ENCODE measurements at regions not wholly inside any gene's neighbourhood (a gene's known extent, or its start where the extent isn't known, plus 50 kb on each side); places are given as distances from the start of the nearest gene placed in this dataset.
"Not testable (repeated sequence)": the region's sequence is repeated elsewhere in the genome, so short reads cannot be mapped to it uniquely, and the experiment has no call there.

DNA sequence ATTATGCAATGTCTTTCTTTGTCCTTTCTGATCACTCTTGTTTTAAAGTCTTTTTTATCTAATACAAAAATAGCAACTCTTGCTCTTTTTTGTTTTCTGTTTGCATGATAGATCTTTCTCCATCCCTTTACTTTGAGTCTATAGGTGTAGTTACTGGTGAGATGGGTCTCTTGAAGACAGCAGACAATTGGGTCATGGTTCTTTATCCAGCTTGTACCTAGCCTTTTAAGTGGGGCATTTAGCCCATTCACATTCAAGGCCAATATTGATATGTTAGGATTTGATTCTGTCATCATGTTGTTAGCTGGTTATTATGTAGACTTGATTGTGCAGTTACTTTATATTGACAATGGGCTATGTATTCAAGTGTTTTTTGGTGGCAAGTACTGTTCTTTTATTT lies 245.9 kb upstream of the TARS1 start:
- ATAC-seq (no peak), DNase-seq (no peak)
- H3K9me3 Mint-ChIP-seq, result peaks cover 12% of the 10 kb centered on the region

DNA sequence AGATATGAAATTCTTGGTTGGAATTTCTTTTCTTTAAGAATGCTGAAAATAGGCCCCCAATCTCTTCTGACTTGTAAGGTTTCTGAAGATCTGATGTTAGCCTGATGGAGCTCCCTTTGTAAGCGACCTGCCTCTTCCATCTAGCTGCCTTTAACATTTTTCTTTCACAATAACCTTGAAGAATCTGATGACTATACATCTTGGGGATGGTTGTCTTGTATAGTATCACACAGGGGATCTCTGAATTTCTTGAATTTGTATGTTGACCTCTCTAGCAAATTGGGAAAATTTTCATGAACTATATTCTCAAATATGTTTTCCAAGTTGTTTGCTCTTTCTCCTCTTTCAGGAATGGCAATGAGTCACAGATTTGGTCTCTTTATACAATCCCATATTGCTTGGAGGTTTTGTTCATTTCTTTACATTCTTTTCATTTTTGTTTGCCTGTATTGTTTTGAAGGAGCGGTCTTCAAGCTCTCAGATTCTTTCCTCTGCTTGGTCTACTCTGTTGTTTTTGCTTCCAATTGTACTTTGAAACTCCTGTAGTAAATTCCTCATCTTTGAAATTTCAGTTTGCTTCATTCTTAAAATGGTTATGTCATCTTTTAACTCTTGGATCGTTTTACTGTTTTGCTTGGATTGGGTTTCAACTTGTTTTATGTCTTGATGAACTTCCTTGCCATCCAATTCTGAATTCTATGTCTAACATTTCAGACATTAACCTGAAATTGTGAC lies 245.2 kb upstream of the TARS1 start:
- no peaks in the 10 kb centered on the region for H3K27me3 Mint-ChIP-seq (ENCODE audit: low read depth)
- ATAC-seq (no peak), DNase-seq (no peak)
- no peaks in the 10 kb centered on the region for H3K4me1 Mint-ChIP-seq (ENCODE audit: low read depth)
- no peaks in the 10 kb centered on the region for H3K36me3 Mint-ChIP-seq (ENCODE audit: insufficient read depth)
- H3K9me3 Mint-ChIP-seq, result peaks cover 12% of the 10 kb centered on the region
- H3K4me3 Mint-ChIP-seq, result no peak overlapping the region

More for the DNA sequence above, 245.9 kb upstream of the TARS1 start:
- Mint-ChIP-seq H3K36me3 (ENCODE audit: insufficient read depth) (no peaks in the 10 kb centered on the region), H3K4me1 (ENCODE audit: low read depth) (no peaks in the 10 kb centered on the region), H3K4me3 (no peak overlapping the region), H3K27me3 (ENCODE audit: low read depth) (no peaks in the 10 kb centered on the region)

DNA sequence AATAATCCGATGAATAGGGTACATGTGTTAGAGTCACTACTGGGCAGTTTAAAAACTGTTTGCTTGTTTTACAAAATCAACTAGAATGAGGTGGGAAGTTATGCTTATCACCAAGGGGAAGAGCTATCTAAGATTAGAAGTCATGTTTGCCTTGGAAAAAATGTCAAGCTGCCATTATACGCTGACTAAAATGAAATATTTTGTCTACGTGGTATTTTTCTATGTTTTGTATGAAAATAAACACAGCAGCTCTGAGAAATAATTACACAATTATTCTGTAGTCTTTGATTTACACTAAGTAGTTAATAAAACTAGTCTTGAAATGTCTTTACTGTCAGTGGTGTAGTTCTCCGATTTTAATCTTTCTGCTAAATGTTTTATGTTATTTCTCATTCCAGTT lies 241.9 kb upstream of the TARS1 start:
- H3K36me3 Mint-ChIP-seq (ENCODE audit: insufficient read depth), result no peaks in the 10 kb centered on the region
- no peak for DNase-seq
- no peak for ATAC-seq
- no peaks in the 10 kb centered on the region for H3K27me3 Mint-ChIP-seq (ENCODE audit: low read depth)
- no peak overlapping the region for H3K4me3 Mint-ChIP-seq
- no peaks in the 10 kb centered on the region for H3K4me1 Mint-ChIP-seq (ENCODE audit: low read depth)
- peaks cover 4% of the 10 kb centered on the region for H3K9me3 Mint-ChIP-seq

DNA sequence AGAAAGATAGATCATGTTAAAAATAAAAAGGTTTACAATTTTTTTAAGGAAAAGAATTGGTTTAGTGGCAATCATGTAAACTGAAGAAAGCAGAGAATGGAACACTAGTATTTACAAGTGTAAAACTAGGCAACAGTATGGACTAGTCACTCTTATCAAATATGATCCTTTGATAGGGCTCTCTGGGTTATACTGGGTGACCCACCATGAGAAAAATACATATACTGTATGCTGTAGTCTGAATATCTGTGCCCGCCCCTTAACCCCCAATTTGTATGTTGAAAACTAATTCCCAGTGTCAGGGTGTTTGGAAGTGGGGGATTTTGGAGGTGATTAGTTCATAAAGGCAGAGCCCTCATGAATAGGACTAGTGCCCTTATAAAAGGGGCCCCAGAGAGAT lies 236.8 kb upstream of the TARS1 start:
- DNase-seq (no peak), ATAC-seq (no peak)
- Mint-ChIP-seq H3K27me3 (ENCODE audit: low read depth) (no peaks in the 10 kb centered on the region), H3K36me3 (ENCODE audit: insufficient read depth) (no peaks in the 10 kb centered on the region), H3K4me3 (no peak overlapping the region), H3K4me1 (ENCODE audit: low read depth) (no peaks in the 10 kb centered on the region), H3K9me3 (peaks cover 4% of the 10 kb centered on the region)

DNA sequence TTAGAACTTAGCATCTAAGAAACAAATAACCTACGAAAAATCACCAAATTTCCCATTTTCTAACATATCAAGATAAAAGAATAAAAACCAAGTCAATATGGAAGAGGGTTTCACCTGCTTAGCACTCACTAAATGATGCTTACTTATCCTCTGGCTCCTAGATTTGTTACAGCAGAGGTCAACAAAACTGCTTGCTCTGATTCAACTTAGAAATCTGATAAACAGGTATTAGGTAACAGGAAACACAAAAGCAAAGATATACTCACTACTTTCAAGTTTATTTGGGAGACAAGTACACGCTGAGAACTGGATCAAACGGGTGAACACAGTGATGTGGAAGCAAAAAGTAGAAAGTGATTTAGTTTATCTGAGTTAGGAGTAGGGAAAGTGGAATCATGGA lies 235.7 kb upstream of the TARS1 start:
- ATAC-seq, result no peak
- H3K4me3 Mint-ChIP-seq, result no peak overlapping the region

DNA sequence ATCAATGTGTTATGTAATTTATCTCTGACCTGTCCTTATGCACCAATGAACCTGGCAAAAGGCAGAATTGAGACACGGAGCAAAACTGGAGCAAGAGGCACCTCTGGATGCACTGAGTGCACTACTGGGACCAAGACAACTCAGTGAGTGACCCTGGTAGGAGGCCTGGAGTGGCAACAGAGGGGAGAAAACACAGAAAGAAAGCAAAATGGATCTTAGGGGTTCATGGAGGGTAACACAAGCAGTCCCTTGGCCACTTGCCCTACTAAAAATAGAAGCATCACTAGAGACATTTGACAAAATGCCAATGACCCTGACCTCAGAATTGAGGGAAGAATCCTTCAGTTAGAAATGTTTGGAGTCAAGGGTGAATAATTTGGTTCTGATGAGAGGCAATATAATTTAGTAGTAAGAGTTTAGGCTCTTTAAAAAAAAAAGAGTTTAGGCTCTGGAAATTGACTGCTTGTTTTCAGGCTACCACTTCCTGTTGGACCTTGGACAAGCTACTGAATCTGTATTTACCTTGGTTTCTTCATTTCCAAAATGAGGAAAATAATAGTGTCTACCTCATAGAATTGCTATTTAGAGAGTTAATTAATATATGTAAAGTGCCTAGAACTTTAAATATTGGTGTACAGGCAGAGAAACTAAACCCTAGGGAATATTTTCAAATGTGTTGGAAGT lies 234.9 kb upstream of the TARS1 start:
- no peak for ATAC-seq
- no peak overlapping the region for H3K4me3 Mint-ChIP-seq
- no peaks in the 10 kb centered on the region for H3K36me3 Mint-ChIP-seq (ENCODE audit: insufficient read depth)
- H3K9me3 Mint-ChIP-seq, result peaks cover 4% of the 10 kb centered on the region
- H3K27me3 Mint-ChIP-seq (ENCODE audit: low read depth), result no peaks in the 10 kb centered on the region
- H3K4me1 Mint-ChIP-seq (ENCODE audit: low read depth), result no peaks in the 10 kb centered on the region
- no peak for DNase-seq

More for the DNA sequence above, 235.7 kb upstream of the TARS1 start:
- H3K36me3 Mint-ChIP-seq (ENCODE audit: insufficient read depth), result no peaks in the 10 kb centered on the region
- no peaks in the 10 kb centered on the region for H3K4me1 Mint-ChIP-seq (ENCODE audit: low read depth)
- H3K27me3 Mint-ChIP-seq (ENCODE audit: low read depth), result no peaks in the 10 kb centered on the region
- no peak for DNase-seq
- H3K9me3 Mint-ChIP-seq, result peaks cover 4% of the 10 kb centered on the region

DNA sequence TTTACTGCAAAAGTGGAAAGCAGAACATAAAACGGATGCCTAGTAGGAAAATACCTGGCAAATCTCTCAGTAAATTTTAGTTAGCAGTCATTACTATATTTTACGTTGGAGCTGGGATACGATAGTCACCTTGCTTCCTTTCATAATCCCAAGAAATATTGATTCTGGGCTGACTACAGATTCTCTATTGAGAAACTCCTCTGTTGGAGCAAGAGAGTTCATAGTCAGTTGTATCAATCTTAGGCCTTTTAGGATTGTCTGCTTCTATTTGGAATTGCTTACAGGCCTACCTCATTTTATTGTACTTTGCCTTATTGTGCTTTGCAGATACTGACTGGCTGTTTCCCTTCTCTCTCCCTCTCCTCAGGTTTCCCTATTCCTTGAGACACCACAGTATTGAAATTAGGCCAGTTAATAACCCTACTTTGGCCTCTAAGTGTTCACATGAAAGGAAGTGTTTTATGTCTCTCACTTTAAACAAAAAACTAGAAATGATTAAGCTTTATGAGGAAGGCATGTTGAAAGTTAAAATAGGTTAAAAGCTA lies 233.7 kb upstream of the TARS1 start:
- no peak for ATAC-seq
- no peak for DNase-seq

DNA sequence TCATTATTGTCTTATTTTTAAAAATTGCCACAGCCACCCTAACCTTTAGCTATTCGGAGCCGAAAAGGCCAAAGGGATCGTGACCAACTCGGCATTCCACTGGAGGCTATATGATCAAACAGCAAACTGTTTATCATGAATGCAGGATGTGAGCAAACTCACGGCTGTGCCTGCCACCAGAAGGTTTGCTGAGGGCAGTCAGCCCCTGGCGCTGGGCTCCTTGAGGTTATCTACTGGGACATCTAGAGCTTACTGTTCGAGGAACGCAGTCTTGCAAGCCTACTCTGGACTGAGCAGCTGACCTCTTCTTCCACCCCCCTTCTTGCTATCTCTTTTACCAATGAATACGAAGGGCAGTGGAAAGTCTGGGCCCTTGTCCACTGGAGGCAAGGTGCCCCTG lies 231.5 kb upstream of the TARS1 start:
- peaks cover 8% of the 10 kb centered on the region for H3K9me3 Mint-ChIP-seq
- H3K4me3 Mint-ChIP-seq, result no peak overlapping the region
- no peaks in the 10 kb centered on the region for H3K36me3 Mint-ChIP-seq (ENCODE audit: insufficient read depth)
- H3K27me3 Mint-ChIP-seq (ENCODE audit: low read depth), result no peaks in the 10 kb centered on the region
- H3K4me1 Mint-ChIP-seq (ENCODE audit: low read depth), result no peaks in the 10 kb centered on the region
- no peak for ATAC-seq
- no peak for DNase-seq

More for the DNA sequence above, 233.7 kb upstream of the TARS1 start:
- no peaks in the 10 kb centered on the region for H3K4me1 Mint-ChIP-seq (ENCODE audit: low read depth)
- peaks cover 4% of the 10 kb centered on the region for H3K9me3 Mint-ChIP-seq
- H3K4me3 Mint-ChIP-seq, result no peak overlapping the region
- no peaks in the 10 kb centered on the region for H3K27me3 Mint-ChIP-seq (ENCODE audit: low read depth)
- no peaks in the 10 kb centered on the region for H3K36me3 Mint-ChIP-seq (ENCODE audit: insufficient read depth)

DNA sequence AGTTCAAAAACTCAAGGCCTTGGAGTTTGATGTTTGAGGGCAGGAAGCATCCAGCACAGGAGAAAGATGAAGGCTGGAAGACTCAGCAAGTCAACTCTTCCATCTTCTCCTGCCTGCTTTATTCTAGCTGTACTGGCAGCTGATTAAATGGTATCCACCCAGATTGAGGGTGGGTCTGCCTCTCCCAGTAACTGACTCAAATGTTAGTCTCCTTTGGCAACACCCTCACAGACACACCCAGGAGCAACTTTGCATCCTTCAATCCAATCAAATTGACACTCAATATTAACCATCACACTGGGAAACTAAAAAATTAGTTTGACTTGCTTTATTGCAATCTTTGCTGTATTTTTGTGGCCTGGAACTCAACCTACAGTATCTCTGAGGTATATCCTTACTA lies 230.5 kb upstream of the TARS1 start:
- not testable (repeated sequence) for H3K9me3 Mint-ChIP-seq; DNase-seq; H3K4me3 Mint-ChIP-seq; H3K36me3 Mint-ChIP-seq (ENCODE audit: insufficient read depth); H3K27me3 Mint-ChIP-seq (ENCODE audit: low read depth); ATAC-seq; H3K4me1 Mint-ChIP-seq (ENCODE audit: low read depth)

DNA sequence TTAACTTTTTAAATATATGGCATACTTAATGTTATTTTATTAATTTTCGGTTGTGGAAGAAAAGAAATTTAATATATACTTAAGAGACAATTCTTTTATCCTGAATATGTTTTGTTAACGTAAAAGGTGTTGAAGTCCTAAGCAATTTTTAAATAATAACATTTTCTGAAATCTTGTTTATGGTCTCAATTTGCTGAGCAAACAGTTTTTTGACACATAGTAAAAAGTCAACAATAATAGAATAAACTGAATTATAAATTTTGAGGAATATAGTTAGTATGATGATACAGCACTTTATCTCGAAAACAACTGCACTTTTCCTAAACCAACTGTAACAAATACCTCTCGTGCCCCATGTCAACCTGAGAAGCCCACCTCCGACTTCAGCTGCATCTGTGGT lies 229.8 kb upstream of the TARS1 start:
- H3K36me3 Mint-ChIP-seq (ENCODE audit: insufficient read depth), result no peaks in the 10 kb centered on the region
- no peaks in the 10 kb centered on the region for H3K4me1 Mint-ChIP-seq (ENCODE audit: low read depth)
- ATAC-seq (no peak), DNase-seq (no peak)
- no peak overlapping the region for H3K4me3 Mint-ChIP-seq
- no peaks in the 10 kb centered on the region for H3K27me3 Mint-ChIP-seq (ENCODE audit: low read depth)
- H3K9me3 Mint-ChIP-seq, result peaks cover 8% of the 10 kb centered on the region

DNA sequence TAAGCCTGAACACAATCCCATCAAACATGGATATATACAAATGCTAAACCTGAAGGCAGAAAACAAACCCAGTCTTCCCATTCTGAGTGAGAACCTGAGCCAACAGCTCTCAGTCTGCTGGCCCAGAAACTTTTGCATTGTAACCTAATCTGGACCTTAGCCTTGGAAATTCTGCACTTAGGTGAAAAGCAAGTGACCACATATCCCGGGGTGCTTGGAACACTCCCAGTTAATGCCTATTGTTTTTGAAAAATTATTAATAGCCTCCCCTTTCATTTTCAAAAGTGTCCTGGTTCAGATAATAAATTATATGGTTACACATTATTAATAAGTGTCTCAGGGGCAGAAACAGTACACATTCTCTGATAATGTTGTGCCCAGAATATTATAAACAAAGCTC lies 228.3 kb upstream of the TARS1 start:
- Mint-ChIP-seq H3K27me3 (ENCODE audit: low read depth) (no peaks in the 10 kb centered on the region), H3K9me3 (peaks cover 8% of the 10 kb centered on the region), H3K4me3 (no peak overlapping the region), H3K36me3 (ENCODE audit: insufficient read depth) (no peaks in the 10 kb centered on the region), H3K4me1 (ENCODE audit: low read depth) (no peaks in the 10 kb centered on the region)
- no peak for ATAC-seq
- no peak for DNase-seq

DNA sequence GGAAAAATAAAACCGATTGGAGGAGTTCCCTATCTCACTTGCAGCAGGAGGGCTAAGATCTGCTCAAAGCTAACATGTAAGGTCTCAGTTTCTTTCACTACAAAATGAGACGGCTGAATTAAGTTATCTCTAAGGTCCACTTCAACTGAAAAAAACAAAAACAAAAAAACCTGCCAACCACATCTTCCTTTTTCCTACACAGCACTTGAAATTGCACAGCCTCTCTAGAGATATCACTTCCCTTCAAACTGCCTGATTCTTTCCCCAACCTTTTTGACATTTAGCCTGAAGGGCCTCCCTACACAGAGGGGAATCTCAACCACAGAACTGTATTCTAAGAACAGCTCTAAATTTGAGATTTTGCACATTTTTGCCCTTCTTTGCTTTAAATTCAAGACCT lies 227.9 kb upstream of the TARS1 start:
- Mint-ChIP-seq H3K4me3 (no peak overlapping the region), H3K36me3 (ENCODE audit: insufficient read depth) (no peaks in the 10 kb centered on the region), H3K9me3 (peaks cover 8% of the 10 kb centered on the region), H3K27me3 (ENCODE audit: low read depth) (no peaks in the 10 kb centered on the region), H3K4me1 (ENCODE audit: low read depth) (no peaks in the 10 kb centered on the region)
- ATAC-seq, result no peak
- no peak for DNase-seq

DNA sequence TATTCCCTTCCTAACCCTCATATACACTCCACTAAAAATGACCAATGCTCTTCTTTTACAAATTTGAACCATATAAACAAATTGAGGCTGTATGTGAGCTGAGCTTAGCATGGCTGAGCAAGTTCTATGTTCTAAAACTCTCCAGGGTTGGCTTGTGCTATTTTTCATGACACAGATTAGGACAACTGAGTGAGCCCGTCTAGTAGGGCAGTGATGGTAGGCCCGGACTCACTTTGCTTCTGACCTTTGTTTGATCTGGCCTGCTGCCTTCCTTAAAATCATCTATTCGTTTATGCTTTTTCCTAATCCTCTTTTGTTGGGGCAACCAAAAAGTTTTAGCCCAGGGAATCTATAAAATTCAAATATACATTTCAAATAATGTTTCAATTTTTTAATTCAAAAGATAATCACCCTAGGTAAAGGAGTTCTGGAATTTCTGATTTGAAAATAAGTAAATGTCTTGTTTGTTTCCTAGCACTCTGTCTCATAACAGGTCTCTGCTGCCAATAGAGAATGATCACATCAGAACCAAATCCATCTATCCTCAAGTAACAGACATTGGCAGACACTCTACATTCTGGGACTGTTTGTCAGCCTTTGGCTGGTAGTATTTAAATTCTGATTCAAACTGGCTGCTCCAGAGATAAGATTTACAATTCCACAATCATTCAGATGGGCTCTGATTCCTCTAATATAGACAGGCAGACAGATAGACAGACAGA lies 217.0 kb upstream of the TARS1 start:
- no peak for DNase-seq
- no peak overlapping the region for H3K4me3 Mint-ChIP-seq
- no peaks in the 10 kb centered on the region for H3K36me3 Mint-ChIP-seq (ENCODE audit: insufficient read depth)
- no peaks in the 10 kb centered on the region for H3K4me1 Mint-ChIP-seq (ENCODE audit: low read depth)
- no peaks in the 10 kb centered on the region for H3K27me3 Mint-ChIP-seq (ENCODE audit: low read depth)
- ATAC-seq, result no peak
- H3K9me3 Mint-ChIP-seq, result no peaks in the 10 kb centered on the region

DNA sequence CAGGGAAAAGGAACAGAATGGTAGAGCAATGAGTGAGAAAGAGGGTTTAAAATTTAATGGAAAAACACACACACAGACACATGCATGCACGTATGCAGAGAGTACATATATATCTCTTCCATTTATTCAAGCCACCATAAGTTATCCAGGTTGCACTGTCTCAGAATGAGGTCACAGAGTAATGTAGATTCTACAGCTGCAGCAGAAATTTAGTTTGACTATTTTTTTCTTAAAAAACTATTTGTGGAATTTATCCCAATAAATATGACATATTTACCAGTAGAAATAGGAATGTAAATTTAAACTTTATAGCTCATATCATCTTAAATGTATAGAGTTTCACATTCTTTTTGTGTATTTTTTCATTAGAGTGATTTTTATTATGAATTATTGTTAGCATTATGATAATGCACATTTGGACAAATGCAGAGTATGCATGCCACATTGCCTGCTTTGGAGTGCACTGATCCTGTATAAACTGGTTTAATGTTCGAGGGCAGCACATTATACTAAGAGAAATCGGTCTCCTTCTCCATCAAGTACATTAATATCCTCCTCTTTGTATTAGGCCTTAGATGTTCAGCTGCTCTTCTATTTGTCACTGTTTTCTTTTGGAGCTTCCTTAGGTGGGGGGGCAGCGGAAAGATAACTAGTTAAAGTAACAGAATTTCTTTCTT lies 216.3 kb upstream of the TARS1 start:
- H3K9me3 Mint-ChIP-seq, result no peaks in the 10 kb centered on the region
- H3K36me3 Mint-ChIP-seq (ENCODE audit: insufficient read depth), result no peaks in the 10 kb centered on the region
- DNase-seq (no peak), ATAC-seq (no peak)
- H3K4me3 Mint-ChIP-seq, result no peak overlapping the region
- no peaks in the 10 kb centered on the region for H3K27me3 Mint-ChIP-seq (ENCODE audit: low read depth)
- no peaks in the 10 kb centered on the region for H3K4me1 Mint-ChIP-seq (ENCODE audit: low read depth)

Measured in activated T-cell treated with anti-CD3 and anti-CD28 coated beads, Interleukin-2, amount 50 U/mL, for 4 hours (primary cell).